Fibroblast of mammary gland (primary cell): ENCODE measurements at regions not wholly inside any gene's neighbourhood (a gene's known extent, or its start where the extent isn't known, plus 50 kb on each side); places are given as distances from the start of the nearest gene placed in this dataset.
"Not testable (repeated sequence)": the region's sequence is repeated elsewhere in the genome, so short reads cannot be mapped to it uniquely, and the experiment has no call there.

Source experiments
- DNase-seq: peaks from one replicate; pipeline ENCODE4 v3.0.0-alpha.2; 2010; ENCODE audit warnings: low read depth
- H3K4me3 ChIP-seq: 2 replicates; pipeline ENCODE4 v1.5.1; 2011; ENCODE audit warnings: low read depth, mild to moderate bottlenecking, low read length, moderate library complexity; ENCODE audit not compliant: control insufficient read depth
- TF ChIP-seq, protein P1 (sequence below): conservative IDR thresholded peaks from 2 replicates; pipeline ENCODE4 v1.5.1; 2011; ENCODE audit warnings: low read depth, low read length, inconsistent platforms; ENCODE audit not compliant: control insufficient read depth, insufficient read depth

DNA sequence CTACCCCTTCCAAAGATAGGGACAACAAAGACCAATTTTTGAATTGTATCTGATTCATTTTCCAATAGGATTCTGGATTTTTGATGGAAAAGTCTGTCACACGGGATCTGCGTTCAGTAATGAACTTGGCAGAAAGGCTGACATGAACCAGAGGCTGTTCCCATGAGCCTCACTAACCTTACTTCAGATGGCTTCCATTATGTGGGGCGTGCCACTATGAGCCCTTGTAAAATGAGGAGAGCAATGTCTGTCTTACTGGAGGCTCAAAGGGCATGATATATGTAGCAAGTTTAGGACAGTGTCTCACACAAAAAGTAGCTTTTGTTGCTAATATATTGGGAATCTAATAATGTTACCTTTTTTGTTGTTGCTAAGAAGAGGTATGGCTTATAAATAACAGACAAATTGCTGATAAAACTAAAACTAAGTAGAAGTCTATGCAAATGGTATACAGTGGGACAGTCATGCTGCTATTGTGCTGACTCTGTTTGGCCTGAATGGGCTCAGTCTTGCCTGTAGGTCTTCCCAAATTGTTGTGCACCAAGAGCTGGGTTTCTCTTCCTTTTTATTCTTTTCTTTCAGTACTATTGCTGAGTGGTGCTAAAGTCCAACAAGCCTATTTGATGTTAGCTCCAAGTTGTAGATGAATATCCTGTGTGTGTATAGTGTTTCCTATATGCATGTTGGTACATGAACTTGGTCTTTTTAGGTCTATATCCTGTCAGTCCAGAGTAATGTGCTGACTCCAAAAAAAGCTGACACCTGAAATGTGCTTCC, 132.1 kb downstream of the SPRY1 start:
- TF ChIP-seq, protein P1, sequence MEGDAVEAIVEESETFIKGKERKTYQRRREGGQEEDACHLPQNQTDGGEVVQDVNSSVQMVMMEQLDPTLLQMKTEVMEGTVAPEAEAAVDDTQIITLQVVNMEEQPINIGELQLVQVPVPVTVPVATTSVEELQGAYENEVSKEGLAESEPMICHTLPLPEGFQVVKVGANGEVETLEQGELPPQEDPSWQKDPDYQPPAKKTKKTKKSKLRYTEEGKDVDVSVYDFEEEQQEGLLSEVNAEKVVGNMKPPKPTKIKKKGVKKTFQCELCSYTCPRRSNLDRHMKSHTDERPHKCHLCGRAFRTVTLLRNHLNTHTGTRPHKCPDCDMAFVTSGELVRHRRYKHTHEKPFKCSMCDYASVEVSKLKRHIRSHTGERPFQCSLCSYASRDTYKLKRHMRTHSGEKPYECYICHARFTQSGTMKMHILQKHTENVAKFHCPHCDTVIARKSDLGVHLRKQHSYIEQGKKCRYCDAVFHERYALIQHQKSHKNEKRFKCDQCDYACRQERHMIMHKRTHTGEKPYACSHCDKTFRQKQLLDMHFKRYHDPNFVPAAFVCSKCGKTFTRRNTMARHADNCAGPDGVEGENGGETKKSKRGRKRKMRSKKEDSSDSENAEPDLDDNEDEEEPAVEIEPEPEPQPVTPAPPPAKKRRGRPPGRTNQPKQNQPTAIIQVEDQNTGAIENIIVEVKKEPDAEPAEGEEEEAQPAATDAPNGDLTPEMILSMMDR: no peak
- no peak for DNase-seq
- H3K4me3 ChIP-seq: no peak overlapping the region

DNA sequence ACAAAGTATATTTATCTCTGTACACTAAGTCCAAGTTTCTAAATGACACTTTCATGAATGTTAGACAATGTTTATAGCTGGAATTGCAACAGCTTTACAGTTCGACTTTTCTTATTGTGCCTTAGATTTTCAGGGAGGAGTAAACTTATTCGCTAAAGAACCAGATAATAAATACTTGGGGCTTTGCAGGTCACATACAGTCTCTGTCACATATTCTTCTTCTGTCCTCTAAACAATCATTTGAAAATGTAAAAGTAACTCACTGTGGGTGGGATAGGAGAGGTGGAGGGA, 132.6 kb downstream of the SPRY1 start:
- H3K4me3 ChIP-seq: no peak overlapping the region
- TF ChIP-seq, protein P1: no peak
- no peak for DNase-seq

DNA sequence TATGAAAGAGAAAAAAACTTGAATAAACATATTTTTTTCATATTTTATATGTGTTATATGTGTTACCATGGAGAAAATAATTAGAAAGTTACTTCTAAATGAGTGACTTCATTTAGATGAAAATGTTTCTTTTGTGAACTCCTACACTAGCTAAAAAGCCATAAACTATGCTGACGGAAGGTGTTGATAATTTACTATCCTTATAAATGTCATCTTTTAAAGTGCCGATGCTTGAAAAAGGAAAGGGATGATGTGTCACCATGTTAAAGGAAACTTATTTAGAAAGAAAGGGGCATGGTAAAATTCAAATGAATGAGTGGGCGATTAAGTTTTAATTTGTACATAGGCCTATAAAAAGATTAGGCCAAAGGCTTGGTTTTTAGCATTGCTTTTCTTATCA, 133.8 kb downstream of the SPRY1 start:
- TF ChIP-seq, protein P1: no peak
- H3K4me3 ChIP-seq: no peak overlapping the region
- no peak for DNase-seq

DNA sequence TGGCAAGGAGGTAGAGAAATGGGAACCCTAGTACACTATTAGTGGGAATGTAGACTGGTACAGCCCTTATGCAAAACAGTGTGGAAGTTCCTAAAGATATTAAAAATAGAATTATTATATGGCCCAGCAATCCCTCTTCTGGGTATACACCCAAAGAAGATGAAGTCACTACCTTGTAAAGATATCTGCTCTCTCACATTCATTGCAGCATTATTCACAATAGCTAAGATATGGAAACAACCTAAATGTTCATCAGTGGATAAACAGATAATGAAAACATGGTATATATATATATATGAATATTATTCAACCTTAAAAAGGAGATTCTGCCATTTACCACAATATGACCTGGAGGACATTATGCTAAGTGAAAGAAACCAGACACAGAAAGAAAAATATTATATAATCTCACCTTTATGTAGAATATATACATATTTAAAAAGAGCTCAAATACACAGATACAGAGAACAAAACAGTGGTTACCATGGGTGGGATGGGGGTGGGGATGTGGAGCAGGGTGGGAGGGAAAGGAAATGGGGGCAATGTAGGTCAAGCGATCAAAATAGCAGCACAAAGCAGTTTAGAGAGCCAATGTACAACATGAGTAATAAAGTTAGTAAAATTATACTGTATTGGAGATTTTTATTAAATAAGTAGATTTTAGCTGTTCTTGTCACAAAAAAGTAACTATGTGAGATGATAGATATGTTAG, 138.6 kb downstream of the SPRY1 start:
- TF ChIP-seq, protein P1: no peak
- no peak for DNase-seq
- no peak overlapping the region for H3K4me3 ChIP-seq

DNA sequence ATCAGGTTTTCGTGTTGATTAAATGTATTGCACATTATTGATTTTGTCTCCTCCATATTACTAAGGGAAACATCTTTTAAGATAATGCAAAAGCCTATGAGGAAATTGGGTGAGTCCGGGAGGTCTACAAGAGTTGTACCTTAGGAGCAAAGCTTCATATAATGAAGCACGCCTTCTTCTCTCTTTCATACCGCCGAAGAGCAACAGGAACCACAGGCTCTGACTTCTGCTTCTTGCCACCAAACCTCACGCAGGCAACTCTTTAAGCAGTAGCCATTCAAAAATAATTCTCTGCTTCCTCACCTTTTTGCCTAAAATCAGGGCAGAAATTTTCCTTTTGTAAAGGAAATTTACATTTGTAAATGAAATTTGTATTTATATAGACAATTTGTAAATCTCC, 139.6 kb downstream of the SPRY1 start:
- H3K4me3 ChIP-seq: no peak overlapping the region
- DNase-seq: no peak
- TF ChIP-seq, protein P1: no peak

DNA sequence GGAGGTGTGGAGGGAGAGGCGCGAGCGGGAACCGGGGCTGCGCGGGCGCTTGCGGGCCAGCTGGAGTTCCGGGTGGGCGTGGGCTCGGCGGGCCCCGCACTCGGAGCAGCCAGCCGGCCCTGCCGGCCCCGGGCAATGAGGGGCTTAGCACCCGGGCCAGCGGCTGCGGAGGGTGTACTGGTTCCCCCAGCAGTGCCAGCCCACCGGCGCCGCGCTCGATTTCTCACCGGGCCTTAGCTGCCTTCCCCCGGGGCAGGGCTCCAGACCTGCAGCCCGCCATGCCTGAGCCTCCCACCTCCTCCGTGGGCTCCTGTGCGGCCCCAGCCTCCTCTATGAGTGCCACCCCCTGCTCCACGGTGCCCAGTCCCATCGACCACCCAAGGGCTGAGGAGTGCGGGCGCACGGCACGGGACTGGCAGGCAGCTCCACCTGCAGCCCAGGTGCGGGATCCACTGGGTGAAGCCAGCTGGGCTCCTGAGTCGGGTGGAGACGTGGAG, 141.4 kb downstream of the SPRY1 start:
- H3K4me3 ChIP-seq, DNase-seq: not testable (repeated sequence)
